ENCODE measurements at regions not wholly inside any gene's neighbourhood (a gene's known extent, or its start where the extent isn't known, plus 50 kb on each side); places are given as distances from the start of the nearest gene placed in this dataset.

GRCh38 chr7:113480537-113480936 is 362.2 kb upstream of the SMIM30 start:
- no peak for TF ChIP-seq POLR2AphosphoS5 (IDR thresholded peaks at IDR 0.05)
- TF ChIP-seq, protein P1, sequence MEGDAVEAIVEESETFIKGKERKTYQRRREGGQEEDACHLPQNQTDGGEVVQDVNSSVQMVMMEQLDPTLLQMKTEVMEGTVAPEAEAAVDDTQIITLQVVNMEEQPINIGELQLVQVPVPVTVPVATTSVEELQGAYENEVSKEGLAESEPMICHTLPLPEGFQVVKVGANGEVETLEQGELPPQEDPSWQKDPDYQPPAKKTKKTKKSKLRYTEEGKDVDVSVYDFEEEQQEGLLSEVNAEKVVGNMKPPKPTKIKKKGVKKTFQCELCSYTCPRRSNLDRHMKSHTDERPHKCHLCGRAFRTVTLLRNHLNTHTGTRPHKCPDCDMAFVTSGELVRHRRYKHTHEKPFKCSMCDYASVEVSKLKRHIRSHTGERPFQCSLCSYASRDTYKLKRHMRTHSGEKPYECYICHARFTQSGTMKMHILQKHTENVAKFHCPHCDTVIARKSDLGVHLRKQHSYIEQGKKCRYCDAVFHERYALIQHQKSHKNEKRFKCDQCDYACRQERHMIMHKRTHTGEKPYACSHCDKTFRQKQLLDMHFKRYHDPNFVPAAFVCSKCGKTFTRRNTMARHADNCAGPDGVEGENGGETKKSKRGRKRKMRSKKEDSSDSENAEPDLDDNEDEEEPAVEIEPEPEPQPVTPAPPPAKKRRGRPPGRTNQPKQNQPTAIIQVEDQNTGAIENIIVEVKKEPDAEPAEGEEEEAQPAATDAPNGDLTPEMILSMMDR (IDR thresholded peaks at IDR 0.05): no peak
